ENCODE measurements at regions not wholly inside any gene's neighbourhood (a gene's known extent, or its start where the extent isn't known, plus 50 kb on each side); places are given as distances from the start of the nearest gene placed in this dataset.

GRCh38 chr5:24854350-24854749 is 209.6 kb upstream of the CDH10 start:
- TF ChIP-seq POLR2A (IDR thresholded peaks at IDR 0.05; ENCODE audit: low read length) = no peak
- no peak for TF ChIP-seq GATA1 (IDR thresholded peaks at IDR 0.05; ENCODE audit: low read depth, low read length)

All from erythroblast (primary cell).